Prostate gland (tissue), 2 donors: ENCODE measurements at regions not wholly inside any gene's neighbourhood (a gene's known extent, or its start where the extent isn't known, plus 50 kb on each side); places are given as distances from the start of the nearest gene placed in this dataset.

ENCODE experiments used
- DNase-seq: peaks from one replicate; pipeline ENCODE4 v3.0.0-alpha.2; 2019; ENCODE audit warnings: low spot score
- H3K27ac ChIP-seq, 2 donors: fragments of 200-600 bp; sonication (generic); 2 replicates each; pipeline ENCODE4 v1.5.1; 2017 to 2019
- H3K27me3 ChIP-seq: fragments of 200-600 bp; sonication (generic); replicated peaks from 2 replicates; pipeline ENCODE4 v1.5.1; 2019; ENCODE audit not compliant: insufficient read depth
- H3K36me3 ChIP-seq, 2 donors: fragments of 200-600 bp; sonication (generic); 1 replicate in 1 of 2; 2 replicates in 1 of 2; pipeline versions ENCODE4 v1.5.1 to v1.8.1; 2017 to 2019
- H3K4me1 ChIP-seq: fragments of 200-600 bp; sonication (generic); replicated peaks from 2 replicates; pipeline ENCODE4 v1.5.1; 2019
- H3K4me3 ChIP-seq, 2 donors: fragments of 200-600 bp; sonication (generic); 2 replicates each; pipeline ENCODE4 v1.5.1; 2017 to 2019
- H3K9me3 ChIP-seq: fragments of 200-600 bp; sonication (generic); 2 replicates; pipeline ENCODE4 v1.5.1; 2017
- CTCF ChIP-seq, 4 experiments: fragments of 200-600 bp in 2 of 4; fragments of 450-650 bp in 2 of 4; sonication (generic) in 2 of 4; IDR thresholded peaks; 1 replicate in 3 of 4; 2 replicates in 1 of 4; pipeline ENCODE4 v1.5.1; 2016 to 2019; ENCODE audit warnings: antibody characterized with exemption in 4 of 4, mild to moderate bottlenecking in 2 of 4, moderate library complexity in 2 of 4
- POLR2A ChIP-seq: fragments of 450-650 bp; IDR thresholded peaks from one replicate; pipeline ENCODE4 v1.6.1; 2016; ENCODE audit warnings: antibody characterized with exemption, mild to moderate bottlenecking
- POLR2AphosphoS5 ChIP-seq: sonication (generic); formaldehyde crosslinking; IDR thresholded peaks from one replicate; pipeline ENCODE4 v1.6.1; 2017; ENCODE audit warnings: antibody characterized with exemption
- WGBS: methylation state at CpG from one replicate; pipeline ENCODE4 v1.1.5; 2018; 5-methylcytosine and 5-hydroxymethylcytosine counted together
- intact Hi-C: fragments of 100-400 bp; cut with DNase I; formaldehyde crosslinking; loops from one replicate; pipeline ENCODE4 v1.14.2; 2022

DNA sequence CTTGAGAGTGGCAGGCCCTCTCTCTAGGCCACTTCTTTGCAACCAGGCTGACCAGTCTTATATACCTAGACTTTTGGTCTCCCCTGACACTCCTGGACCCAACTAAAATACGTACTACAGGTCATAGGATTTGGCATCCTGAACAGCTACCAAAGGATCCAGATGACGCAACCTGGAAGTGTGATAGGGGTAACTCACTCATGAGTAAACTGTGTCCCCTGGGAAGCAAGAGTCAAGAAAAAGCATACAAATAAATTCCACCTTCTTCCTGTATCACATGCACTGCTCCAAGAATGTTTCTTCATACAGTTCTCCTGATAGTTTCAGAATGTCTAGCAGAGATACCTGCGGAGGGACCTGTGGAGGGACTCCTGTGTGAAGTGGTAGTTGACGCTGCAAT, 172.3 kb downstream of the MDFIC start:
- H3K4me1 ChIP-seq, result no peaks in the 10 kb centered on the region
- DNase-seq, result no peak
- H3K4me3 ChIP-seq, result no peak overlapping the region
- WGBS, result 97% methylated on average over 4 of the region's 4 CpGs
- H3K9me3 ChIP-seq, result no peaks in the 10 kb centered on the region
- intact Hi-C loops, result no loop called here
- no peak overlapping the region for H3K27ac ChIP-seq
- H3K36me3 ChIP-seq, result no peaks in the 10 kb centered on the region
- no peak for TF ChIP-seq CTCF (IDR thresholded peaks at IDR 0.05)
- TF ChIP-seq POLR2A, result no peak
- TF ChIP-seq POLR2AphosphoS5, result no peak
- no peaks in the 10 kb centered on the region for H3K27me3 ChIP-seq

DNA sequence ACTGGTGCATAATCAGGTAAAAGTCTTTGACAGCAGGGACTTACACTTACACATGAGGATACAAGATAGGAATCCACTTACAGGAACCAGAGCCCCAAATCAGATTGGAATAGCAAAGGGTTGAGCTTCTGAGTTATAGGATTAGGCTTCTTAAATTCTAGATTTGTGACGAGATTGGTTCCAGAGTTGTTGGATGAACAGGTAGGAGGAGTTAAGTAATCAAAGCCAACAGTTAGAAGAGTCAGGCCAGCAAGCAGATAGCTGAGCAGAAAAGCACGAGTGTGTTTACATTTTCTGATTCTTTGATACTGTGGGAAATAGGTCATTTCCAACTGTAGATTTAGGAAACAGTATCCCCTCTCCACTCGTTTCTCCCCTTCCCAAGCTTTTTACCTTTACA, 167.0 kb downstream of the MDFIC start:
- TF ChIP-seq POLR2AphosphoS5, result no peak
- TF ChIP-seq CTCF (IDR thresholded peaks at IDR 0.05), result no peak
- DNase-seq, result no peak
- Histone ChIP-seq H3K9me3 (no peaks in the 10 kb centered on the region), H3K4me3 (no peak overlapping the region), H3K27me3 (no peaks in the 10 kb centered on the region), H3K27ac (no peak overlapping the region), H3K4me1 (no peaks in the 10 kb centered on the region), H3K36me3 (no peaks in the 10 kb centered on the region)
- intact Hi-C loops, result no loop called here
- WGBS, result 47% methylated on average over 3 of the region's 3 CpGs

DNA sequence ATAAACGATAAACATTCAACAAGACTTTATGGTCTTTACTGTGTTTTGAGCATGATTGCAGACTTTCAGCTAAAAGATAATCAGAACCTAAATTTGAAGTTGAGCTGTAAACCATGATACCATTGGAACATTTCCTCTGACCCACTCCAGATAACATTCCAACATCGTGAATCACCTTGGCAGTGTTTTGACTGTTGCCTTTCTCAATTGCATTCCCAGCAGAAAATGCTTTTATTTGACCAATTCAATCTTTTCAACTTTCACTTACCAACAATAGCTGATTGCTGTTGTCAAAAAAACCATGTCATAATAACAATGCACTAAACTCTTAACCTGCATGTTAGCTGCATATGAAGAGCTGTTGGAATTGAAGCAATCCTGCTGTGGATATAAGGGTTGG, 165.5 kb downstream of the MDFIC start:
- no peaks in the 10 kb centered on the region for H3K27me3 ChIP-seq
- H3K36me3 ChIP-seq, result no peaks in the 10 kb centered on the region
- H3K4me3 ChIP-seq, result no peak overlapping the region
- H3K9me3 ChIP-seq, result no peaks in the 10 kb centered on the region
- 18% methylated on average over 2 of the region's 2 CpGs for WGBS
- H3K27ac ChIP-seq, result no peak overlapping the region
- TF ChIP-seq CTCF (IDR thresholded peaks at IDR 0.05) (no peak), POLR2AphosphoS5 (peak; percentile 21)
- no peaks in the 10 kb centered on the region for H3K4me1 ChIP-seq
- intact Hi-C loops, result no loop called here
- DNase-seq, result no peak

GRCh38 chr7:115086146-115086841, 164.4 kb downstream of the MDFIC start:
- no peaks in the 10 kb centered on the region for H3K36me3 ChIP-seq

More at GRCh38 chr7:115086146-115086841, 164.4 kb downstream of the MDFIC start:
- DNase-seq, result no peak
- no peak overlapping the region for H3K27ac ChIP-seq
- H3K4me1 ChIP-seq, result no peaks in the 10 kb centered on the region
- H3K9me3 ChIP-seq, result no peaks in the 10 kb centered on the region
- intact Hi-C loops, result no loop called here
- H3K4me3 ChIP-seq, result no peak overlapping the region
- H3K27me3 ChIP-seq, result no peaks in the 10 kb centered on the region
- TF ChIP-seq CTCF (IDR thresholded peaks at IDR 0.05) (no peak), POLR2AphosphoS5 (no peak), POLR2A (no peak)
- WGBS, result 87% methylated on average over 3 of the region's 3 CpGs
